Esophagus (tissue), 2 donors: ENCODE measurements at regions not wholly inside any gene's neighbourhood (a gene's known extent, or its start where the extent isn't known, plus 50 kb on each side); places are given as distances from the start of the nearest gene placed in this dataset.

Experiments used
- H3K27ac ChIP-seq, 2 donors: one replicate each; pipeline ENCODE4 v1.5.1; 2013; ENCODE audit warnings: low read depth in 2 of 2, mild to moderate bottlenecking in 2 of 2, inconsistent platforms in 1 of 2, low read length in 1 of 2, moderate library complexity in 1 of 2
- H3K27me3 ChIP-seq, 2 donors: one replicate each; pipeline ENCODE4 v1.6.1; 2013; ENCODE audit warnings: low read length in 2 of 2, control low read depth in 1 of 2, mild to moderate bottlenecking in 1 of 2; ENCODE audit not compliant: insufficient read depth in 2 of 2, control insufficient read depth in 1 of 2
- H3K36me3 ChIP-seq, 2 donors: one replicate each; pipeline ENCODE4 v1.6.1; 2013; ENCODE audit warnings: low read length in 1 of 2; ENCODE audit not compliant: control insufficient read depth in 2 of 2, insufficient read depth in 2 of 2
- H3K4me1 ChIP-seq, 2 donors: one replicate each; pipeline ENCODE4 v1.6.1; 2013; ENCODE audit warnings: low read length in 1 of 2; ENCODE audit not compliant: control insufficient read depth in 2 of 2, insufficient read depth in 2 of 2
- H3K4me3 ChIP-seq, 2 donors: one replicate each; pipeline ENCODE4 v1.5.1; 2013; ENCODE audit warnings: low read length in 2 of 2, mild to moderate bottlenecking in 2 of 2, low read depth in 1 of 2, moderate library complexity in 1 of 2
- H3K9me3 ChIP-seq, 2 donors: one replicate each; pipeline ENCODE4 v1.6.1; 2013; ENCODE audit warnings: mild to moderate bottlenecking in 2 of 2, low read depth in 1 of 2, low read length in 1 of 2, moderate library complexity in 1 of 2; ENCODE audit not compliant: control insufficient read depth in 2 of 2, insufficient read depth in 1 of 2
- WGBS, 2 donors: extraction: QIAGEN DNeasy Blood & Tissue Kit; methylation state at CpG; one replicate each; pipeline ENCODE4 v1.1.7; 2013; 5-methylcytosine and 5-hydroxymethylcytosine counted together
- donor health status: healthy with polysubstance abuse.
- donor health status: Bipolar disorder and iron deficiency.

DNA sequence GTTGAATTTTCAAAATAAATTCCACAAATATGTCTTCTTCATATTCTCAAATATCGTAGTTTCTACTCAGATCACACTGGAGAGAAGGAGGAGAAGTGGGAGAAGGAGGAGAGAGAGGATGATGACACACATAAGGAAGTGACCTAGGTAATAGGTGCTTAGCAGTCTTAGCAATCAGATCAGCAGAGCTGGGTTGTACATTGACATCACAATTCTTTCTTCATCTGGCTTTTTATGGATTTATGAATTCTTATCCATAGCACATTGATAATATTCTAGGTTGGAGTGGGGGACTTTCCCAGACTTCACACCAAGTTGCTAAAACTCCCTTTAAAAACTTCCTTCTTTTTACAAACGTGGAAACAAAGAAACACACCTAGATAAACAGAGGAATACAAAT is 86.9 kb downstream of the FGF9 start:
- Histone ChIP-seq H3K27me3 (no peaks in the 10 kb centered on the region), H3K4me3 (no peak overlapping the region), H3K36me3 (no peaks in the 10 kb centered on the region), H3K9me3 (no peaks in the 10 kb centered on the region), H3K4me1 (no peaks in the 10 kb centered on the region), H3K27ac (no peak overlapping the region)
- 55 to 60% methylated on average over 2 of the region's 2 CpGs for WGBS, 2 donors

DNA sequence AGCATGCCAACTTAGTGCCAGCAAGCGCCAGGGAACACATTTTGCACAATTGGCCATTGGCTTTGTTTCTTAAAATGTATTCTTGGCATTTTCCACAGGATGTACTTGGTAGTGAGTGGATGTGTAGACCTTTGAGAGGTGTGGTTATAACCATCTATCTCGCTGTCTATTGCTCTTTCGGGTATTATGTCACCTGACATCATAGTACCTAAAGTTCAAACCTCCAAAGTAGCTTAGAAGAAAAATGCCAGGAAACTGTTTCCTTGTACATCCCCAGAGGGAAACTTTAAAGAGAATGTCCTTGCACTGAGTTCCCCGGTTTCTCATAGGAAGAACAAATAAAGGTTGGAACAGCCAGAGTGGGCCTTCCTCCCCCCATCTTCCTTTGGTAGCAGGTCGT is 87.6 kb downstream of the FGF9 start:
- Histone ChIP-seq H3K27ac (no peak overlapping the region), H3K36me3 (no peaks in the 10 kb centered on the region), H3K4me1 (no peaks in the 10 kb centered on the region), H3K4me3 (no peak overlapping the region), H3K27me3 (no peaks in the 10 kb centered on the region), H3K9me3 (no peaks in the 10 kb centered on the region)
- WGBS, 2 donors: 78 to 83% methylated on average over 5 of the region's 5 CpGs

DNA sequence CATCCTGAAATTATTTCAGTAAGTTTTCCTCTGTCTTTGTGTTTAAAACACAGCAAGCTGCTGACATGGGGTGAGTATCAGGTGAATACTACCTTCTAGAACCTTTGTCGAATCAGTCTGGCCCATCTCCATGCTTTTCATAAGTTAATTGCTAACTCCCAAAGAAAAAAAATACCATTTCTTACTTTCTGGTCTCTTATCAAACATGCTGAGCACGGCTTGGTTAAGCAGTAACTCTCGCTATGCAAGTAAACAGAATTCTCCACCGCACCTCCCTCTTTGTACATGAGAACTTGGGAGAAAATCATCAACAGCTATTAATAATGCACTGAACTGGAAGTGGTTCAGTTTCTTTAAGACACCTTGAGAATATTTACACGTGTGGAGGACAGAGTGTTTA is 88.6 kb downstream of the FGF9 start:
- no peaks in the 10 kb centered on the region for H3K4me1 ChIP-seq
- no peaks in the 10 kb centered on the region for H3K36me3 ChIP-seq
- WGBS, 2 donors: 55 to 84% methylated on average over 5 of the region's 5 CpGs
- H3K4me3 ChIP-seq: no peak overlapping the region
- no peak overlapping the region for H3K27ac ChIP-seq
- no peaks in the 10 kb centered on the region for H3K27me3 ChIP-seq
- no peaks in the 10 kb centered on the region for H3K9me3 ChIP-seq

DNA sequence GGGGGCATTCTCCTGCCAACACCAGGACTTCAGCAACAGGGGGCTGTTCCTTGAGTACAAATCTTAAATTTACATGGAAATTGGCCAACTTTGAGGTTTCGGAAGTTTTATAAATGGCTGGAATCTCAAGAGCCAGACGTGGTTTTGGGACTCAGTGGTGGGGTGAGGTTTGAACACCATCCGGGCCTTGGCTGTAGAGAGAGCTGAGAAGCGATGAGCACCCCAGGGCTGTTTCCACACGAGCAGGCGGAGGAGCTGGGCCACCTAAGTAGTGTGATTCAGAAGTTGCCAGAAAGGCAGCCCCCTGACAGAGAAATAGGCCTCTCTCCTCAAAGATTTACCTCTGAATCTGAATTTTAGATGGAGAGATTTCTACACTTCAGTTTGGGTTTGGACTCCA is 89.0 kb downstream of the FGF9 start:
- Histone ChIP-seq H3K36me3 (no peaks in the 10 kb centered on the region), H3K27ac (no peak overlapping the region), H3K4me3 (no peak overlapping the region), H3K9me3 (no peaks in the 10 kb centered on the region), H3K4me1 (no peaks in the 10 kb centered on the region), H3K27me3 (no peaks in the 10 kb centered on the region)
- WGBS, 2 donors: 86 to 87% methylated on average over 6 of the region's 6 CpGs

DNA sequence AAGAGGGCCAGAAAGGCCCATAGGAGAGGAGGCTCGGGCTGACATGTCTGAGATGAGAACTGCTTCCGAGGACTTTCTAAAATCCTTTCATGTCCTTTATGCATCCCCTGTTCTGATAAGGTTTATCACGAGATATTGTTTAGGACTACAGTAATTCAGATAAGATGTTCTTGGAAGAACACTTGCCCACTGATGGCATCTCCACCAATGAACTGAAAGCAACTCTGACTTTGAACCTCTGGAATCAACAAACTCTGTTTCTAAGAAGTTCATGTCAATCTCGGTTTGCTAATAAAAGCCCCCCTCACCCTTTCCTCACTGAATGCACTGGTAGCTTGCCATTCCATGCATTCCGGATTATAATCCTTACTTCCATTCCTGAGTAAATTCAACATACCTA is 90.9 kb downstream of the FGF9 start:
- H3K27me3 ChIP-seq: no peaks in the 10 kb centered on the region
- WGBS, 2 donors: 76 to 86% methylated on average over 5 of the region's 5 CpGs
- H3K4me3 ChIP-seq: no peak overlapping the region
- H3K27ac ChIP-seq: no peak overlapping the region
- H3K4me1 ChIP-seq: no peaks in the 10 kb centered on the region
- H3K9me3 ChIP-seq: no peaks in the 10 kb centered on the region
- no peaks in the 10 kb centered on the region for H3K36me3 ChIP-seq

DNA sequence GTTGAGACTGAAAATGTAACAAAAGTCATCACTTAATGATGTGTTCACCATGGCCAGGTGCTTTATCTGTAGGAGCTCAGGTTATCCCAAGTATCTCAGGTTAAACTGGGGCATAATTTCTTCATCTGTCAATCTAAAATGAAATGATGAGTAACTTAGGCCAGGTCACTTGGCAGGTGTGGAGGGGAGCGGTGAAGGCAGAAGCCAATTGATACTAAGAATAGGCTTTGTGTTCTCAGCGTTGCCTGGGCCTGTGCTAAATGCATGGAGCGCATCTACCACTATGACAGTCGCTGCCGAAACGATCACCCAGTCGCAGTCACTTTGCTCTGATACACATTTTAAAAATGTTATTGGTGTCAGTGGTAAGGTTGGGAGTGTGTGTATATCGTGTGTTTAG is 91.6 kb downstream of the FGF9 start:
- WGBS, 2 donors: 90 to 94% methylated on average over 8 of the region's 8 CpGs
- H3K36me3 ChIP-seq: no peaks in the 10 kb centered on the region
- no peaks in the 10 kb centered on the region for H3K9me3 ChIP-seq
- no peak overlapping the region for H3K4me3 ChIP-seq
- H3K4me1 ChIP-seq: no peaks in the 10 kb centered on the region
- no peaks in the 10 kb centered on the region for H3K27me3 ChIP-seq
- H3K27ac ChIP-seq: no peak overlapping the region

DNA sequence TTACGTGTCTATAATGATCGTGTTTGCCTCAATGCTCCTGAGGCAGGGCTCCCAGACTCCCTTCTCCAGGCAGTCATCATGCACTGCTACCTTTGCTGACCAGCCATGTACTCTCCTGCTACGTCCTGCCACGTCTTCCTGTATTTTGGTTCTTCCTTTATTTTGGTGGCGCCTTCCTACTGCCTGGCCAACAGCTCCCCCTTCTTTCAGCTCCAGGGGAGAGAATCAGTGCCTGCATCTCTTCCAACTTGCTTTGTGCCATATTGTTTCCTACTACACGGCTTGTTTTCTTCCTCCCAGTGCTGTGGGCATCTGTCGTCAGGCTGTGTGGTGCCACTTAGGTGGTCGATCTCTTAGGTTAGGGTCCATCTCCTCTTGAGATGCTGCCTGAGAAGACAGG is 96.2 kb downstream of the FGF9 start:
- Histone ChIP-seq H3K27ac (no peak overlapping the region), H3K4me3 (no peak overlapping the region), H3K4me1 (no peaks in the 10 kb centered on the region), H3K27me3 (no peaks in the 10 kb centered on the region), H3K9me3 (no peaks in the 10 kb centered on the region), H3K36me3 (no peaks in the 10 kb centered on the region)
- WGBS, 2 donors: 86 to 90% methylated on average over 8 of the region's 8 CpGs

DNA sequence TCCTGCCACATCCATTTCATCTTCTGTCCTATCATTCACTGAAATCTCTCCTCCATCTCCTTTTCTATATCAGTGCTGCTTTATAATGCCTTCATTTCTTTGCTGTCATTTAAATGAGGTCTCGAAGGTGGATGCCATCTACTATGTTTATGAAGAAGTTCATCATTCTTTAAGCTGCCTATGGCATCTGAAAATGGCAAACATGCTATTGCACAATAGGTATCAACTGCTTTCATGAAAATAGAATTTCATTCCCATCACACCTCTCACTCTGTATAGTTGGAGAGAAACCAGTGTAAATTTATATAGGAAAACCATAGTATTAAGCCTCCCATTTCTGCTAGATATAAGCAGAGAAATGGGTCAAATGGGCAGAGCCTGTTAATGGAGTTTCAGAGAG is 100.2 kb downstream of the FGF9 start:
- Histone ChIP-seq H3K27me3 (no peaks in the 10 kb centered on the region), H3K9me3 (no peaks in the 10 kb centered on the region), H3K4me3 (no peak overlapping the region), H3K27ac (no peak overlapping the region), H3K36me3 (no peaks in the 10 kb centered on the region), H3K4me1 (no peaks in the 10 kb centered on the region)
- 78 to 79% methylated on average over 1 of the region's 1 CpG for WGBS, 2 donors

DNA sequence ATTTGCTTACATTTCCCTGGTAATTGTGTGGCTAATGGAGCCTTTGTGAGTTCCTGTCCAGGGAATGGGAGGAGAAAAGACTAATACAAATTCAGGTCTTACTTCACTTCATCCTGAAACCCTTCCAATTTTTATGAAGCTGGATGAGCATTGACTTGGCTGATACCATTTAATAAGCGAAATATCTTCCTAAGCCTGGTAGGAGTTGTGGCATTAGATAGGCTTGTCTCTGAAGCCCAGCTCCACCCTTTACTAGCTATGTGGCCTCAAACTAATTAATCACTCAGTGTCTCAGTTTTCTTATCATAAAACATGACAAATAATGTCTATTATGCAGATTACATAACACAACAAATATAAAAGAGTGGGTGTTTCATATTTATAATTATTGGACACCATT is 106.3 kb downstream of the FGF9 start:
- peaks cover 0 to 2% of the 10 kb centered on the region in 2 donors for H3K9me3 ChIP-seq
- H3K4me3 ChIP-seq: no peak overlapping the region
- no peaks in the 10 kb centered on the region for H3K4me1 ChIP-seq
- no peaks in the 10 kb centered on the region for H3K36me3 ChIP-seq
- H3K27me3 ChIP-seq: no peaks in the 10 kb centered on the region
- 54 to 57% methylated on average over 1 of the region's 1 CpG for WGBS, 2 donors
- no peak overlapping the region for H3K27ac ChIP-seq

DNA sequence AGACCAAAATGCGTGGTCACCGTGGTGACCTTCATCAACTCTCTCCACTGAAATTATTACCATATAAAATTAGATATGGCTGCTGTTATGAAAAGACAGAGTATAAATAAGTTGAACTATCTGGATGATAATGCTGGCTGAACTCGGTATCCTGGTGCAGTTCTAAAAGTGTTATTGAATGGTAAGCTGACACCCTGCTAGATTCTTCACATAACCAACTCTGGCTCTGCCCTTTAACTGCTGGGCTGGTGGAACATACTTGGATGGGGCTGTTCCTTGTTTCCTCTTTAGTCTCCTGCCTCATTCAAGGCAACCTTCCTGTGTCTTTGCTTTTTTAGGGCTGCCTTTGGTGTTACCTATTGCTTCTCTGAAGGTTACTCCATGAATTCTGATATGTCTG is 106.9 kb downstream of the FGF9 start:
- Histone ChIP-seq H3K27ac (no peak overlapping the region), H3K4me1 (no peaks in the 10 kb centered on the region), H3K9me3 (peaks cover 0 to 2% of the 10 kb centered on the region in 2 donors), H3K4me3 (no peak overlapping the region), H3K27me3 (no peaks in the 10 kb centered on the region), H3K36me3 (no peaks in the 10 kb centered on the region)
- 82% methylated on average over 3 of the region's 3 CpGs for WGBS, 2 donors
